GM18868 (cell line): ENCODE measurements at regions not wholly inside any gene's neighbourhood (a gene's known extent, or its start where the extent isn't known, plus 50 kb on each side); places are given as distances from the start of the nearest gene placed in this dataset.

ENCODE experiments used
- ATAC-seq: cut with Tn5 transposase; IDR thresholded peaks from one replicate; pipeline ENCODE4 v1.9.1; 2021; ENCODE audit warnings: mild to moderate bottlenecking, moderate library complexity; ENCODE audit not compliant: unreplicated experiment

- peak; percentile 15 for ATAC-seq
Observed at GRCh38 chr15:89400116-89400781, 65.6 kb upstream of the POLG start.

GRCh38 chr15:89399238-89400115 lies 64.9 kb upstream of the POLG start:
- ATAC-seq: peak; percentile 64

GRCh38 chr15:89398896-89399237 lies 64.2 kb upstream of the POLG start:
- no peak for ATAC-seq

GRCh38 chr15:89397653-89398023 lies 63.0 kb upstream of the POLG start:
- no peak for ATAC-seq

- ATAC-seq: no peak
Observed at GRCh38 chr15:89396723-89397652, 62.4 kb upstream of the POLG start.

GRCh38 chr15:89395996-89396395 lies 61.4 kb upstream of the POLG start:
- no peak for ATAC-seq

GRCh38 chr15:89395461-89395871 lies 60.8 kb upstream of the POLG start:
- no peak for ATAC-seq

- no peak for ATAC-seq
Observed at GRCh38 chr15:89395031-89395430, 60.4 kb upstream of the POLG start.

- ATAC-seq: no peak
Observed at GRCh38 chr15:89393056-89393455, 58.4 kb upstream of the POLG start.

GRCh38 chr15:89391685-89392257 lies 57.1 kb upstream of the POLG start:
- no peak for ATAC-seq

- no peak for ATAC-seq
Observed at GRCh38 chr15:89389841-89390603, 55.4 kb upstream of the POLG start.

GRCh38 chr15:89387140-89387903 lies 52.7 kb upstream of the POLG start:
- no peak for ATAC-seq

- ATAC-seq: no peak
Observed at GRCh38 chr15:89385596-89386331, 51.1 kb upstream of the POLG start.
